ENCODE measurements at regions not wholly inside any gene's neighbourhood (a gene's known extent, or its start where the extent isn't known, plus 50 kb on each side); places are given as distances from the start of the nearest gene placed in this dataset.

GRCh38 chr4:148868191-148868590 is 426.0 kb upstream of the NR3C2 start:
- intact Hi-C loops (cut with DNase I): no loop called here
- no peak for TF ChIP-seq POLR2AphosphoS5 (IDR thresholded peaks at IDR 0.05; ENCODE audit: insufficient read depth in 1 of 2, low read depth in 1 of 2)
- TF ChIP-seq CTCF (IDR thresholded peaks at IDR 0.05): no peak
- no peak for TF ChIP-seq POLR2A (IDR thresholded peaks at IDR 0.05)
- DNase-seq (ENCODE audit: extremely low spot score in 2 of 2): no peak

GRCh38 chr4:148866666-148867065 is 424.5 kb upstream of the NR3C2 start:
- DNase-seq (ENCODE audit: extremely low spot score in 2 of 2): no peak
- Histone ChIP-seq H3K27me3 (no peaks in the 10 kb centered on the region), H3K27ac (no peak overlapping the region), H3K4me1 (no peaks in the 10 kb centered on the region), H3K36me3 (no peaks in the 10 kb centered on the region), H3K4me3 (no peak overlapping the region), H3K9me3 (no peaks in the 10 kb centered on the region)
- TF ChIP-seq POLR2AphosphoS5 (IDR thresholded peaks at IDR 0.05; ENCODE audit: insufficient read depth in 1 of 2, low read depth in 1 of 2): no peak
- intact Hi-C loops (cut with DNase I): no loop called here

More at GRCh38 chr4:148868191-148868590, 426.0 kb upstream of the NR3C2 start:
- Histone ChIP-seq H3K4me1 (no peaks in the 10 kb centered on the region), H3K9me3 (no peaks in the 10 kb centered on the region), H3K4me3 (no peak overlapping the region), H3K27ac (no peak overlapping the region), H3K27me3 (no peaks in the 10 kb centered on the region), H3K36me3 (no peaks in the 10 kb centered on the region)

GRCh38 chr4:148857973-148858534 is 415.8 kb upstream of the NR3C2 start:
- TF ChIP-seq CTCF (IDR thresholded peaks at IDR 0.05): no peak
- TF ChIP-seq POLR2AphosphoS5 (IDR thresholded peaks at IDR 0.05; ENCODE audit: insufficient read depth in 1 of 2, low read depth in 1 of 2): no peak
- no peak for TF ChIP-seq POLR2A (IDR thresholded peaks at IDR 0.05)
- DNase-seq (ENCODE audit: extremely low spot score in 2 of 2): no peak
- H3K9me3 ChIP-seq: no peaks in the 10 kb centered on the region
- no peaks in the 10 kb centered on the region for H3K36me3 ChIP-seq
- intact Hi-C loops (cut with DNase I): no loop called here
- H3K27ac ChIP-seq: no peak overlapping the region
- H3K4me1 ChIP-seq: no peaks in the 10 kb centered on the region
- no peaks in the 10 kb centered on the region for H3K27me3 ChIP-seq
- no peak overlapping the region for H3K4me3 ChIP-seq

- H3K27me3 ChIP-seq: no peaks in the 10 kb centered on the region
- no peak overlapping the region for H3K4me3 ChIP-seq
- TF ChIP-seq POLR2AphosphoS5 (IDR thresholded peaks at IDR 0.05; ENCODE audit: insufficient read depth in 1 of 2, low read depth in 1 of 2) (no peak), CTCF (IDR thresholded peaks at IDR 0.05) (no peak), POLR2A (IDR thresholded peaks at IDR 0.05) (no peak)
- no peak for DNase-seq (ENCODE audit: extremely low spot score in 2 of 2)
- no peaks in the 10 kb centered on the region for H3K4me1 ChIP-seq
- intact Hi-C loops (cut with DNase I): no loop called here
- H3K36me3 ChIP-seq: no peaks in the 10 kb centered on the region
- H3K27ac ChIP-seq: no peak overlapping the region
- H3K9me3 ChIP-seq: no peaks in the 10 kb centered on the region
Measured at GRCh38 chr4:148857239-148857972, 415.2 kb upstream of the NR3C2 start.

GRCh38 chr4:148854203-148854602 is 412.0 kb upstream of the NR3C2 start:
- TF ChIP-seq POLR2A (IDR thresholded peaks at IDR 0.05): no peak
- TF ChIP-seq POLR2AphosphoS5 (IDR thresholded peaks at IDR 0.05; ENCODE audit: insufficient read depth in 1 of 2, low read depth in 1 of 2): no peak
- TF ChIP-seq CTCF (IDR thresholded peaks at IDR 0.05): no peak
- intact Hi-C loops (cut with DNase I): no loop called here
- Histone ChIP-seq H3K4me1 (no peaks in the 10 kb centered on the region), H3K27ac (no peak overlapping the region), H3K27me3 (no peaks in the 10 kb centered on the region), H3K36me3 (no peaks in the 10 kb centered on the region), H3K9me3 (no peaks in the 10 kb centered on the region), H3K4me3 (no peak overlapping the region)
- no peak for DNase-seq (ENCODE audit: extremely low spot score in 2 of 2)

Measured in vagina (tissue), 2 donors.